ENCODE measurements at regions not wholly inside any gene's neighbourhood (a gene's known extent, or its start where the extent isn't known, plus 50 kb on each side); places are given as distances from the start of the nearest gene placed in this dataset.
"Not testable (repeated sequence)": the region's sequence is repeated elsewhere in the genome, so short reads cannot be mapped to it uniquely, and the experiment has no call there.

GRCh38 chr17:22310717-22311686 lies 618.7 kb downstream of the KCNJ18 start:
- DNase-seq, result no peak

- not testable (repeated sequence) for DNase-seq
Measured at GRCh38 chr17:22321001-22321400, 628.7 kb downstream of the KCNJ18 start.

- not testable (repeated sequence) for DNase-seq
Measured at GRCh38 chr17:22322893-22323550, 630.7 kb downstream of the KCNJ18 start.

GRCh38 chr17:22337467-22337866 lies 645.1 kb downstream of the KCNJ18 start:
- DNase-seq, result no peak

GRCh38 chr17:22356603-22357002 lies 664.3 kb downstream of the KCNJ18 start:
- not testable (repeated sequence) for DNase-seq

- not testable (repeated sequence) for DNase-seq
Measured at GRCh38 chr17:22370988-22371387, 678.7 kb downstream of the KCNJ18 start.

GRCh38 chr17:22373911-22374310 lies 681.6 kb downstream of the KCNJ18 start:
- DNase-seq, result no peak

- DNase-seq, result no peak
Measured at GRCh38 chr17:22374741-22375140, 682.4 kb downstream of the KCNJ18 start.

GRCh38 chr17:22376747-22377146 lies 684.4 kb downstream of the KCNJ18 start:
- not testable (repeated sequence) for DNase-seq

- DNase-seq, result not testable (repeated sequence)
Measured at GRCh38 chr17:22378748-22379147, 686.4 kb downstream of the KCNJ18 start.

- DNase-seq, result not testable (repeated sequence)
Measured at GRCh38 chr17:22381589-22381988, 689.3 kb downstream of the KCNJ18 start.

- DNase-seq, result not testable (repeated sequence)
Measured at GRCh38 chr17:22383772-22384460, 691.6 kb downstream of the KCNJ18 start.

GRCh38 chr17:22384461-22384800 lies 692.1 kb downstream of the KCNJ18 start:
- DNase-seq, result not testable (repeated sequence)

- DNase-seq, result not testable (repeated sequence)
Measured at GRCh38 chr17:22398446-22398845, 706.1 kb downstream of the KCNJ18 start.

- DNase-seq, result not testable (repeated sequence)
Measured at GRCh38 chr17:22399037-22399436, 706.7 kb downstream of the KCNJ18 start.

- not testable (repeated sequence) for DNase-seq
Measured at GRCh38 chr17:22405080-22405479, 712.8 kb downstream of the KCNJ18 start.

- DNase-seq, result no peak
Measured at GRCh38 chr17:22409160-22409751, 716.9 kb downstream of the KCNJ18 start.

- no peak for DNase-seq
Measured at GRCh38 chr17:22410136-22410535, 717.8 kb downstream of the KCNJ18 start.

- no peak for DNase-seq
Measured at GRCh38 chr17:22411185-22411784, 719.0 kb downstream of the KCNJ18 start.

GRCh38 chr17:22435231-22435974 lies 743.1 kb downstream of the KCNJ18 start:
- DNase-seq, result no peak

GRCh38 chr17:22441776-22442175 lies 749.5 kb downstream of the KCNJ18 start:
- DNase-seq, result no peak

- no peak for DNase-seq
Measured at GRCh38 chr17:22443061-22443460, 750.7 kb downstream of the KCNJ18 start.

All from NCI-H1436 (cell line).